Naive B cell (primary cell): ENCODE measurements at regions not wholly inside any gene's neighbourhood (a gene's known extent, or its start where the extent isn't known, plus 50 kb on each side); places are given as distances from the start of the nearest gene placed in this dataset.
"Not testable (repeated sequence)": the region's sequence is repeated elsewhere in the genome, so short reads cannot be mapped to it uniquely, and the experiment has no call there.

Experiments
- ATAC-seq, 2 donors: fragments of 150-1000 bp; cut with Tn5 transposase; 2 replicates each; pipeline ENCODE4 v1.10.0; 2021; ENCODE audit warnings: low read depth in 2 of 2, mild to moderate bottlenecking in 2 of 2, moderate library complexity in 2 of 2
- DNase-seq: peaks from one replicate; pipeline ENCODE4 v3.0.0; 2022
- H3K27ac Mint-ChIP-seq, 6 donors: one replicate each; pipeline ENCODE4 v1.8.0; 2020 to 2022; ENCODE audit warnings: mild to moderate bottlenecking in 6 of 6, mixed read lengths in 6 of 6, moderate library complexity in 5 of 6, inconsistent platforms in 2 of 6
- H3K27me3 Mint-ChIP-seq, 3 donors: one replicate each; pipeline ENCODE4 v1.8.0; 2021 to 2022; ENCODE audit warnings: mixed read lengths in 3 of 3, mild to moderate bottlenecking in 1 of 3
- H3K36me3 Mint-ChIP-seq, 2 donors: one replicate each; pipeline ENCODE4 v1.8.0; 2020 to 2022; ENCODE audit warnings: mixed read lengths in 2 of 2, inconsistent platforms in 1 of 2, mild to moderate bottlenecking in 1 of 2
- H3K4me1 Mint-ChIP-seq, 3 donors: one replicate each; pipeline ENCODE4 v1.8.0; 2020 to 2022; ENCODE audit warnings: mixed read lengths in 3 of 3, inconsistent platforms in 1 of 3, mild to moderate bottlenecking in 1 of 3, moderate library complexity in 1 of 3
- H3K4me3 Mint-ChIP-seq, 8 donors: one replicate each; pipeline ENCODE4 v1.8.0; 2020 to 2022; ENCODE audit warnings: mild to moderate bottlenecking in 8 of 8, mixed read lengths in 8 of 8, moderate library complexity in 8 of 8, inconsistent platforms in 2 of 8
- H3K9me3 Mint-ChIP-seq, 7 donors: one replicate each; pipeline ENCODE4 v1.8.0; 2020 to 2022; ENCODE audit warnings: mixed read lengths in 7 of 7, mild to moderate bottlenecking in 5 of 7, inconsistent platforms in 2 of 7, moderate library complexity in 1 of 7

DNA sequence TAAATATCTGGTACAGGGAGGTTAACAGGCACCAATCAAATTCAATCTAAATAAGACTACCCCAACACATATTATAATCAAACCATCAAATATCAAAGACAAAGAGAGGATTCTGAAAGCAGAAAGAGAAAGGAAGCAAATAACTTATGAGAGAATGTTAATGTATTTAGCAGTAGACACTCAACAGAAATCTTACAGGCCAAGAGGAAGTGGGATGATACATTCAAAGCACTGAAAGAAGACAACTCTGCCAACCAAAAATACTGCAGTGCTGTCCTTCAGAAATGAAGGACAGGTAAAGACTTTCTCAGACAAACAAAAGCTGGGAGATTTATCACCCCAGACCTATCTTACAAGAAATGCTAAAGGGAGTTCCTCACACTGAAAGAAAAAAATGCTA lies 95.9 kb upstream of the PTHLH start:
- Mint-ChIP-seq H3K4me1 (no peaks in the 10 kb centered on the region), H3K9me3 (peaks cover 4 to 32% (median 18%) of the 10 kb centered on the region in 7 donors), H3K36me3 (no peaks in the 10 kb centered on the region), H3K27me3 (no peaks in the 10 kb centered on the region), H3K27ac (no peak overlapping the region), H3K4me3 (no peak overlapping the region)
- no peak for DNase-seq
- ATAC-seq, result no peak

- no peak overlapping the region for H3K27ac Mint-ChIP-seq
- H3K9me3 Mint-ChIP-seq, result peaks cover 0 to 27% (median 8%) of the 10 kb centered on the region in 7 donors
- H3K4me3 Mint-ChIP-seq, result no peak overlapping the region
- H3K4me1 Mint-ChIP-seq, result no peaks in the 10 kb centered on the region
- DNase-seq (no peak), ATAC-seq (no peak)
- no peaks in the 10 kb centered on the region for H3K36me3 Mint-ChIP-seq
- H3K27me3 Mint-ChIP-seq, result peaks cover under 1 to 10% (median 5%) of the 10 kb centered on the region in 3 donors
Observed at GRCh38 chr12:28079539-28079938, 107.0 kb upstream of the PTHLH start.

DNA sequence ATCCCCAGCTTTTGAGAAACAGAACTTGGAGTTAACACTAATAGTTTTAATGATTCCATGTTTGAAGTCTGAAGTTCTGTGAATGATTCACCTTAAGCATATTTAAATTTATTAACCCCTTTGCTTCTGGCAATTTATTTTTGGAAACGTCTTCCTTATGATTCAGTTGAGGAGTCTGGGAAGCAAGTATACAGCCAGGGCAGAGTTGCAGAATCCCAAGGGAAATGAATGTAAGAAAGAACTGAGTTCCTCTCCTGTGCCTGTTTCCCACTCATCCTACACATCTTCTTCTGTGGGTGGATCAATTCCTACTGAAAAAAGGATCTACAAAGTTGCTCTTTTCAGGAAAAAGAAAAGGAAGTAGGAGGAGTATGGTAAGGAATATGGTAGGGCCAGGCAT lies 108.2 kb upstream of the CCDC91 start:
- Mint-ChIP-seq H3K36me3 (no peaks in the 10 kb centered on the region), H3K27me3 (peaks cover 5 to 29% (median 11%) of the 10 kb centered on the region in 3 donors), H3K4me1 (no peaks in the 10 kb centered on the region), H3K27ac (no peak overlapping the region), H3K4me3 (no peak overlapping the region), H3K9me3 (peaks cover 0 to 10% (median 4%) of the 10 kb centered on the region in 7 donors)
- ATAC-seq (no peak), DNase-seq (no peak)

DNA sequence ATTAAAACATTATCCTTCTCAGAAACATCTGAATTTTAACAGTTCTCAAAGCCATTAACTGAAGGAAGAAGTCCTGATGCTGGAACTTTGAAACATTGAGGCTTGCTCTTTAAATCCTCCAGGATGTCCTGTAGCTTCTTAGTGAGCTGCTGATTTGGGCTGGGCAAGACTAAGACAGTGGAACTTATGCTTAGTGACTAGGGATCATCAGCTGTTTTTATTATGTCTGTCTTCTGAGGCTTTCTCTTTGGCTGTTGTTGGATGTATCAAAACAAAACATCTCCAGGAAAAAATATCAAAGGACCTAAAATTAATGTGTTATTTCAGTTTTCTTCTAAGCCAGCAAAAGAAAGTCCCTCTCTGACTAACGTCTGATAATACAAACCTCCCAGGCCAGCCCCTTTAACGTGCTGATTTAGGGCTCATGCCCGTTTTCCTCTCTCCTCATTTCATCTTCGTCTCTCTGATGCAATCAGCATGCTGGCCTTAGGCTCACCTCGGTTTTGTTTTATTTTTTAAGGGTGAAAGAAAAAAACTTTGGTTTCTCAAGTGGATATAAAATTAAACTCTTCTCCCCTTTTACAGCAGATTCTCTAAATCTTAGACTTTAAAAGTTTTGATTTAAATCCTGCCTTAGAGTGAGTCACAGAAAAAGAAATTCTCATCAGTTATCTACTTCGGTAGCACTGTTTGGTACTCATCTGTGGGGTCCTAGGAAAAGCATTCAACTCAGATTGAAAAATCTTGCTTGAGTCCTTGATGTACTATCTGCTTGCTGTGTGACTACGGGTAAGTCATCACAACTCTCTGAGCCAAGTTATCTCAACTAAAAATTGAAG lies 106.2 kb upstream of the CCDC91 start:
- Mint-ChIP-seq H3K4me3 (no peak overlapping the region), H3K36me3 (no peaks in the 10 kb centered on the region), H3K9me3 (peaks cover 0 to 7% (median 0%) of the 10 kb centered on the region in 7 donors), H3K27me3 (peaks cover 5 to 30% (median 11%) of the 10 kb centered on the region in 3 donors), H3K27ac (no peak overlapping the region), H3K4me1 (no peaks in the 10 kb centered on the region)
- ATAC-seq (no peak), DNase-seq (no peak)

- Mint-ChIP-seq H3K36me3 (no peaks in the 10 kb centered on the region), H3K27ac (no peak overlapping the region), H3K9me3 (peaks cover 0 to 5% (median 0%) of the 10 kb centered on the region in 7 donors), H3K4me1 (no peaks in the 10 kb centered on the region), H3K4me3 (no peak overlapping the region), H3K27me3 (peaks cover 10 to 30% (median 11%) of the 10 kb centered on the region in 3 donors)
- DNase-seq (no peak), ATAC-seq (no peak)
Observed at GRCh38 chr12:28086521-28087155, 103.6 kb upstream of the CCDC91 start.

DNA sequence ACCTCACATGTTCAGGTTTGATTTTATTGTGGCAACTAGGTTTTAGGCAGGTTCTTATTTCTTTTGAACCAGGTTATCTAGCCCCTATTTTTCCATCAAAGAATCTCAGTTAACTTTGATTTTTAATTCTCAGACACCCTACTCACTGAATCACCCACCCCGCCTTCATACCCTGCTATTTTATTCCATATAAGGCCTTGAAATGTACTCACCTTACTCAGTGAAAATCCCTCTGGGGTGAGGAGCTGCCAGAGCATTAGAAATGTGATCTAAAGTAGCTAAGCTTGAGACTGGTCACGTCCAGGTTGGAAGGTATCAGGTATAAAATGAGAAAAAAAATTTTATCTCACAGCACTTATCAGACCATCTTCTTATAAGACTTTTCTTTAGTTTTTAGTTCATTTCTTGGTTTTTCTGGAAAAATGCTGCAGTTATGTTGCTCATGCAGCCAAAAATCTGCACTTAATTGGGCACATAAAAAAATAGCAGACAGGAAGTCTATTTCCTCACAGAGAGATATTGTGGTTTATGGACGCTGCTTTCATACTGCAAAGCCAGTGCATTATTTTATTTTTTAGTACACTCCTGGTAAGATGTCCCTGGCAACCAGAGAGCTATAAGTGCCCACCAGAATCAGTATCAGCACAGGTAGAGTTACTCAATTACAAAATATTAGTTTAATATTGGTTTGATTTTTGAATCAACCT lies 101.5 kb upstream of the CCDC91 start:
- Mint-ChIP-seq H3K27me3 (peaks cover 10 to 33% (median 15%) of the 10 kb centered on the region in 3 donors), H3K4me3 (no peak overlapping the region), H3K9me3 (peaks cover 0 to 3% (median 0%) of the 10 kb centered on the region in 7 donors), H3K36me3 (no peaks in the 10 kb centered on the region), H3K27ac (no peak overlapping the region), H3K4me1 (no peaks in the 10 kb centered on the region)
- ATAC-seq (no peak), DNase-seq (no peak)

GRCh38 chr12:28089338-28089737 lies 100.9 kb upstream of the CCDC91 start:
- DNase-seq (no peak), ATAC-seq (no peak)
- Mint-ChIP-seq H3K27ac (no peak overlapping the region), H3K9me3 (peaks cover 0 to 7% (median 0%) of the 10 kb centered on the region in 7 donors), H3K36me3 (no peaks in the 10 kb centered on the region), H3K4me1 (no peaks in the 10 kb centered on the region), H3K4me3 (no peak overlapping the region), H3K27me3 (peaks cover 10 to 39% (median 15%) of the 10 kb centered on the region in 3 donors)

- H3K9me3 Mint-ChIP-seq, result peaks cover 0 to 4% (median 0%) of the 10 kb centered on the region in 7 donors
- H3K27ac Mint-ChIP-seq, result no peak overlapping the region
Observed at GRCh38 chr12:28090835-28091234, 99.4 kb upstream of the CCDC91 start.

GRCh38 chr12:28092396-28092795 lies 97.9 kb upstream of the CCDC91 start:
- DNase-seq (no peak), ATAC-seq (no peak)
- H3K4me1 Mint-ChIP-seq, result no peaks in the 10 kb centered on the region
- H3K9me3 Mint-ChIP-seq, result peaks cover 0 to 4% (median 0%) of the 10 kb centered on the region in 7 donors
- no peaks in the 10 kb centered on the region for H3K36me3 Mint-ChIP-seq
- H3K27ac Mint-ChIP-seq, result no peak overlapping the region
- peaks cover 5 to 21% (median 7%) of the 10 kb centered on the region in 3 donors for H3K27me3 Mint-ChIP-seq
- no peak overlapping the region for H3K4me3 Mint-ChIP-seq

More at GRCh38 chr12:28090835-28091234, 99.4 kb upstream of the CCDC91 start:
- no peak for DNase-seq
- no peaks in the 10 kb centered on the region for H3K36me3 Mint-ChIP-seq
- H3K4me3 Mint-ChIP-seq, result no peak overlapping the region
- peaks cover 5 to 32% (median 10%) of the 10 kb centered on the region in 3 donors for H3K27me3 Mint-ChIP-seq
- no peaks in the 10 kb centered on the region for H3K4me1 Mint-ChIP-seq
- no peak for ATAC-seq

GRCh38 chr12:28096649-28097048 lies 93.6 kb upstream of the CCDC91 start:
- no peak overlapping the region for H3K4me3 Mint-ChIP-seq
- H3K27me3 Mint-ChIP-seq, result peaks cover 4 to 23% (median 4%) of the 10 kb centered on the region in 3 donors
- no peaks in the 10 kb centered on the region for H3K36me3 Mint-ChIP-seq
- H3K9me3 Mint-ChIP-seq, result peaks cover 0 to 4% (median 0%) of the 10 kb centered on the region in 7 donors
- H3K27ac Mint-ChIP-seq, result no peak overlapping the region
- ATAC-seq (no peak), DNase-seq (no peak)
- H3K4me1 Mint-ChIP-seq, result no peaks in the 10 kb centered on the region

- Mint-ChIP-seq H3K4me1 (no peaks in the 10 kb centered on the region), H3K4me3 (no peak overlapping the region), H3K27ac (no peak overlapping the region), H3K27me3 (peaks cover 0 to 23% (median 4%) of the 10 kb centered on the region in 3 donors), H3K9me3 (peaks cover 0 to 4% (median 0%) of the 10 kb centered on the region in 7 donors), H3K36me3 (no peaks in the 10 kb centered on the region)
- DNase-seq (no peak), ATAC-seq (no peak)
Observed at GRCh38 chr12:28097221-28097620, 93.0 kb upstream of the CCDC91 start.

- not testable (repeated sequence) for H3K9me3 Mint-ChIP-seq, DNase-seq, H3K36me3 Mint-ChIP-seq, H3K27me3 Mint-ChIP-seq, H3K4me1 Mint-ChIP-seq, H3K4me3 Mint-ChIP-seq, H3K27ac Mint-ChIP-seq, ATAC-seq
Observed at GRCh38 chr12:28099245-28099644, 91.0 kb upstream of the CCDC91 start.

- Mint-ChIP-seq H3K4me1 (no peaks in the 10 kb centered on the region), H3K9me3 (no peaks in the 10 kb centered on the region), H3K36me3 (no peaks in the 10 kb centered on the region), H3K27ac (no peak overlapping the region), H3K4me3 (no peak overlapping the region), H3K27me3 (peaks cover 0 to 9% (median 5%) of the 10 kb centered on the region in 3 donors)
- DNase-seq (no peak), ATAC-seq (no peak)
Observed at GRCh38 chr12:28099871-28100270, 90.4 kb upstream of the CCDC91 start.
